GM23338 (cell line): ENCODE measurements at regions not wholly inside any gene's neighbourhood (a gene's known extent, or its start where the extent isn't known, plus 50 kb on each side); places are given as distances from the start of the nearest gene placed in this dataset.

Experiments
- ATAC-seq: fragments of 200-7000 bp; cut with Tn5 transposase; 3 replicates; pipeline ENCODE4 v1.9.1; 2020
- DNase-seq: peaks from one replicate; pipeline ENCODE4 v3.0.0-alpha.2; 2015; ENCODE audit warnings: low spot score
- H2AFZ ChIP-seq: fragments of 200-600 bp; sonication (generic); 2 replicates; pipeline ENCODE4 v1.8.0; 2016; ENCODE audit warnings: antibody characterized with exemption, mild to moderate bottlenecking, moderate library complexity
- H3F3A ChIP-seq: fragments of 200-600 bp; sonication (generic); replicated peaks from 2 replicates; pipeline ENCODE4 v1.8.0; 2017; ENCODE audit warnings: antibody characterized with exemption, mixed run types, low read depth
- H3K27ac ChIP-seq: fragments of 200-600 bp; sonication (generic); 2 replicates; pipeline ENCODE4 v1.6.1; 2016; ENCODE audit warnings: low read depth
- H3K27me3 ChIP-seq: fragments of 200-600 bp; sonication (generic); 2 replicates; pipeline ENCODE4 v1.8.0; 2016; ENCODE audit warnings: mild to moderate bottlenecking, mixed run types, moderate library complexity; ENCODE audit not compliant: insufficient read depth
- H3K36me3 ChIP-seq: fragments of 200-600 bp; sonication (generic); 2 replicates; pipeline ENCODE4 v1.8.0; 2016; ENCODE audit warnings: mild to moderate bottlenecking; ENCODE audit not compliant: insufficient read depth
- H3K4me1 ChIP-seq: fragments of 200-600 bp; sonication (generic); 2 replicates; pipeline ENCODE4 v1.8.0; 2016; ENCODE audit warnings: mild to moderate bottlenecking, moderate library complexity; ENCODE audit not compliant: insufficient read depth
- H3K4me2 ChIP-seq: fragments of 200-600 bp; sonication (generic); 2 replicates; pipeline ENCODE4 v1.7.1; 2017; ENCODE audit warnings: mixed run types
- H3K4me3 ChIP-seq: fragments of 200-600 bp; sonication (generic); 2 replicates; pipeline ENCODE4 v1.6.1; 2016; ENCODE audit warnings: mixed run types
- H3K79me2 ChIP-seq: fragments of 200-600 bp; sonication (generic); replicated peaks from 2 replicates; pipeline ENCODE4 v1.8.0; 2017; ENCODE audit warnings: mild to moderate bottlenecking; ENCODE audit not compliant: insufficient read depth
- H3K9me2 ChIP-seq: fragments of 200-600 bp; sonication (generic); 2 replicates; pipeline ENCODE4 v1.8.0; 2017; ENCODE audit not compliant: insufficient read depth
- H4K20me1 ChIP-seq: fragments of 200-600 bp; sonication (generic); replicated peaks from 2 replicates; pipeline ENCODE4 v1.8.0; 2017; ENCODE audit warnings: mild to moderate bottlenecking; ENCODE audit not compliant: insufficient read depth
- H3K27ac Mint-ChIP-seq: 2 replicates; pipeline ENCODE4 v1.8.0; 2020; ENCODE audit warnings: inconsistent platforms, mild to moderate bottlenecking, moderate library complexity, mixed read lengths
- H3K27me3 Mint-ChIP-seq: 3 replicates; pipeline ENCODE4 v1.8.0; 2022; ENCODE audit warnings: low read depth, mild to moderate bottlenecking, moderate library complexity, mixed read lengths, inconsistent platforms; ENCODE audit not compliant: insufficient read depth, poor library complexity
- H3K36me3 Mint-ChIP-seq: 3 replicates; pipeline ENCODE4 v1.8.0; 2021; ENCODE audit warnings: low read depth, mild to moderate bottlenecking, inconsistent platforms, moderate library complexity, mixed read lengths
- H3K4me1 Mint-ChIP-seq: 3 replicates; pipeline ENCODE4 v1.8.0; 2020; ENCODE audit warnings: mild to moderate bottlenecking, inconsistent platforms, mixed read lengths
- H3K4me3 Mint-ChIP-seq: 3 replicates; pipeline ENCODE4 v1.8.0; 2021; ENCODE audit warnings: moderate library complexity, mild to moderate bottlenecking, inconsistent platforms, mixed read lengths
- H3K9me3 Mint-ChIP-seq: 3 replicates; pipeline ENCODE4 v1.8.0; 2020; ENCODE audit warnings: moderate library complexity, mild to moderate bottlenecking, inconsistent platforms, mixed read lengths
- CREB1 ChIP-seq: fragments of 250-450 bp; sonication (Bioruptor Pico); IDR thresholded peaks from 2 replicates; pipeline ENCODE4 v1.5.0; 2020; ENCODE audit warnings: low read depth, mild to moderate bottlenecking, moderate library complexity
- CTCF ChIP-seq, 2 experiments: fragments of 200-600 bp in 1 of 2; sonication (generic) in 1 of 2; conservative IDR thresholded peaks; 2 replicates each; pipeline versions ENCODE4 v1.5.1 to v1.6.1; 2016 to 2017; ENCODE audit warnings: antibody characterized with exemption in 2 of 2, low read depth in 2 of 2, mild to moderate bottlenecking in 2 of 2, moderate library complexity in 1 of 2
- EZH2 ChIP-seq: fragments of 200-600 bp; sonication (generic); IDR thresholded peaks from one replicate; pipeline ENCODE4 v1.8.0; 2017; ENCODE audit warnings: antibody characterized with exemption, mild to moderate bottlenecking, low read depth; ENCODE audit not compliant: unreplicated experiment
- EZH2phosphoT487 ChIP-seq: fragments of 200-600 bp; sonication (generic); IDR thresholded peaks from one replicate; pipeline ENCODE4 v1.8.1; 2018; ENCODE audit warnings: antibody characterized with exemption; ENCODE audit not compliant: unreplicated experiment
- JUNB ChIP-seq: IDR thresholded peaks from one replicate; pipeline ENCODE4 v1.6.1; 2016; ENCODE audit warnings: antibody characterized with exemption; ENCODE audit not compliant: unreplicated experiment
- NANOG ChIP-seq: IDR thresholded peaks from 2 replicates; pipeline ENCODE4 v1.6.1; 2016; ENCODE audit warnings: antibody characterized with exemption, borderline replicate concordance
- POLR2AphosphoS5 ChIP-seq: IDR thresholded peaks from 2 replicates; pipeline ENCODE4 v1.6.1; 2016; ENCODE audit warnings: antibody characterized with exemption, low read depth
- STAT1 ChIP-seq: IDR thresholded peaks from one replicate; pipeline ENCODE4 v1.6.1; 2016; ENCODE audit warnings: antibody characterized with exemption; ENCODE audit not compliant: unreplicated experiment
- ZNF114 ChIP-seq: fragments of 250-450 bp; sonication (Bioruptor Pico); IDR thresholded peaks from 2 replicates; pipeline ENCODE4 v1.5.0; 2020; ENCODE audit warnings: mild to moderate bottlenecking, moderate library complexity
- ZNF331 ChIP-seq: fragments of 250-450 bp; sonication (Bioruptor Pico); IDR thresholded peaks from 2 replicates; pipeline ENCODE4 v1.5.0; 2020; ENCODE audit warnings: low read depth, mild to moderate bottlenecking, moderate library complexity
- ZNF462 ChIP-seq: fragments of 250-450 bp; sonication (Bioruptor Pico); IDR thresholded peaks from 2 replicates; pipeline ENCODE4 v1.5.0; 2020; ENCODE audit warnings: mild to moderate bottlenecking, moderate library complexity
- TF ChIP-seq, protein P1 (sequence below): IDR thresholded peaks from one replicate; pipeline ENCODE4 v1.6.1; 2018; ENCODE audit warnings: antibody characterized with exemption; ENCODE audit not compliant: unreplicated experiment
- TF ChIP-seq, protein P2 (sequence below): IDR thresholded peaks from 2 replicates; pipeline ENCODE4 v1.6.1; 2016; ENCODE audit warnings: antibody characterized with exemption

- H3K4me2 ChIP-seq, result no peak overlapping the region
- Mint-ChIP-seq H3K36me3 (no peaks in the 10 kb centered on the region), H3K9me3 (no peaks in the 10 kb centered on the region), H3K27ac (no peak overlapping the region), H3K27me3 (no peaks in the 10 kb centered on the region), H3K4me1 (peaks cover 39% of the 10 kb centered on the region), H3K4me3 (no peak overlapping the region)
- no peak overlapping the region for H3K4me3 ChIP-seq
- no peak overlapping the region for H3K27ac ChIP-seq
- H2AFZ ChIP-seq, result no peak overlapping the region
- H3K4me1 ChIP-seq, result peaks cover 46% of the 10 kb centered on the region
- no peak for TF ChIP-seq EZH2
- TF ChIP-seq NANOG, result no peak
- no peak for TF ChIP-seq STAT1
- no peak for TF ChIP-seq JUNB
- TF ChIP-seq ZNF114 (CRISPR knock-in tag), result no peak
- TF ChIP-seq, protein P1, sequence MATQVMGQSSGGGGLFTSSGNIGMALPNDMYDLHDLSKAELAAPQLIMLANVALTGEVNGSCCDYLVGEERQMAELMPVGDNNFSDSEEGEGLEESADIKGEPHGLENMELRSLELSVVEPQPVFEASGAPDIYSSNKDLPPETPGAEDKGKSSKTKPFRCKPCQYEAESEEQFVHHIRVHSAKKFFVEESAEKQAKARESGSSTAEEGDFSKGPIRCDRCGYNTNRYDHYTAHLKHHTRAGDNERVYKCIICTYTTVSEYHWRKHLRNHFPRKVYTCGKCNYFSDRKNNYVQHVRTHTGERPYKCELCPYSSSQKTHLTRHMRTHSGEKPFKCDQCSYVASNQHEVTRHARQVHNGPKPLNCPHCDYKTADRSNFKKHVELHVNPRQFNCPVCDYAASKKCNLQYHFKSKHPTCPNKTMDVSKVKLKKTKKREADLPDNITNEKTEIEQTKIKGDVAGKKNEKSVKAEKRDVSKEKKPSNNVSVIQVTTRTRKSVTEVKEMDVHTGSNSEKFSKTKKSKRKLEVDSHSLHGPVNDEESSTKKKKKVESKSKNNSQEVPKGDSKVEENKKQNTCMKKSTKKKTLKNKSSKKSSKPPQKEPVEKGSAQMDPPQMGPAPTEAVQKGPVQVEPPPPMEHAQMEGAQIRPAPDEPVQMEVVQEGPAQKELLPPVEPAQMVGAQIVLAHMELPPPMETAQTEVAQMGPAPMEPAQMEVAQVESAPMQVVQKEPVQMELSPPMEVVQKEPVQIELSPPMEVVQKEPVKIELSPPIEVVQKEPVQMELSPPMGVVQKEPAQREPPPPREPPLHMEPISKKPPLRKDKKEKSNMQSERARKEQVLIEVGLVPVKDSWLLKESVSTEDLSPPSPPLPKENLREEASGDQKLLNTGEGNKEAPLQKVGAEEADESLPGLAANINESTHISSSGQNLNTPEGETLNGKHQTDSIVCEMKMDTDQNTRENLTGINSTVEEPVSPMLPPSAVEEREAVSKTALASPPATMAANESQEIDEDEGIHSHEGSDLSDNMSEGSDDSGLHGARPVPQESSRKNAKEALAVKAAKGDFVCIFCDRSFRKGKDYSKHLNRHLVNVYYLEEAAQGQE, result no peak
- no peak for TF ChIP-seq ZNF462 (CRISPR knock-in tag)
- no peak for TF ChIP-seq CREB1 (CRISPR knock-in tag)
- TF ChIP-seq EZH2phosphoT487, result no peak
- TF ChIP-seq POLR2AphosphoS5, result no peak
- TF ChIP-seq CTCF (conservative IDR thresholded peaks at IDR 0.05; ENCODE audit: low read depth in 2 of 2), result no peak
- no peak for TF ChIP-seq ZNF331 (CRISPR knock-in tag)
- TF ChIP-seq, protein P2, sequence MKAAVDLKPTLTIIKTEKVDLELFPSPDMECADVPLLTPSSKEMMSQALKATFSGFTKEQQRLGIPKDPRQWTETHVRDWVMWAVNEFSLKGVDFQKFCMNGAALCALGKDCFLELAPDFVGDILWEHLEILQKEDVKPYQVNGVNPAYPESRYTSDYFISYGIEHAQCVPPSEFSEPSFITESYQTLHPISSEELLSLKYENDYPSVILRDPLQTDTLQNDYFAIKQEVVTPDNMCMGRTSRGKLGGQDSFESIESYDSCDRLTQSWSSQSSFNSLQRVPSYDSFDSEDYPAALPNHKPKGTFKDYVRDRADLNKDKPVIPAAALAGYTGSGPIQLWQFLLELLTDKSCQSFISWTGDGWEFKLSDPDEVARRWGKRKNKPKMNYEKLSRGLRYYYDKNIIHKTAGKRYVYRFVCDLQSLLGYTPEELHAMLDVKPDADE, result no peak
- H3K36me3 ChIP-seq, result no peaks in the 10 kb centered on the region
- no peaks in the 10 kb centered on the region; the same call in 1 of the 2 replicates for H3F3A ChIP-seq
- DNase-seq, result no peak
- no peaks in the 10 kb centered on the region for H3K79me2 ChIP-seq
- H3K9me2 ChIP-seq, result 0 out of 2 replicates have a peak, but pooled peaks cover 6% of the 10 kb centered on the region
- no peaks in the 10 kb centered on the region for H4K20me1 ChIP-seq
- H3K27me3 ChIP-seq, result no peaks in the 10 kb centered on the region
- ATAC-seq, result no peak
Observed at GRCh38 chr5:90301248-90301647, 108.3 kb downstream of the CETN3 start.
